Transverse colon (tissue), 4 donors: ENCODE measurements at regions not wholly inside any gene's neighbourhood (a gene's known extent, or its start where the extent isn't known, plus 50 kb on each side); places are given as distances from the start of the nearest gene placed in this dataset.
A peak's percentile ranks its signal among the peaks of the same experiment; 100 is the strongest.

ENCODE experiments used
- DNase-seq: peaks from one replicate; pipeline ENCODE4 v3.0.0-alpha.2; 2019
- H3K27ac ChIP-seq, 4 donors: fragments of 200-600 bp; sonication (generic); 2 replicates each; pipeline ENCODE4 v1.5.1; 2016 to 2018; ENCODE audit warnings: inconsistent platforms in 4 of 4
- H3K27me3 ChIP-seq: fragments of 200-600 bp; sonication (generic); 2 replicates; pipeline ENCODE4 v1.5.1; 2017; ENCODE audit warnings: inconsistent platforms
- H3K36me3 ChIP-seq, 4 donors: fragments of 200-600 bp; sonication (generic); 2 replicates each; pipeline ENCODE4 v1.5.1; 2017 to 2019; ENCODE audit warnings: inconsistent platforms in 4 of 4
- H3K4me1 ChIP-seq, 4 donors: fragments of 200-600 bp; sonication (generic); 2 replicates each; pipeline ENCODE4 v1.5.1; 2017 to 2020; ENCODE audit warnings: inconsistent platforms in 4 of 4
- H3K4me3 ChIP-seq, 4 donors: fragments of 200-600 bp; sonication (generic); 1 replicate in 1 of 4; 2 replicates in 3 of 4; pipeline versions ENCODE4 v1.5.1 to v1.6.1; 2017 to 2019; ENCODE audit warnings: inconsistent platforms in 4 of 4
- H3K9me3 ChIP-seq, 2 donors: fragments of 200-600 bp; sonication (generic); 2 replicates each; pipeline ENCODE4 v1.5.1; 2017 to 2019; ENCODE audit warnings: inconsistent platforms in 2 of 2
- EP300 ChIP-seq: sonication (generic); formaldehyde crosslinking; IDR thresholded peaks from one replicate; pipeline ENCODE4 v1.6.1; 2017; ENCODE audit warnings: antibody characterized with exemption, low read depth
- POLR2A ChIP-seq: fragments of 450-650 bp; IDR thresholded peaks from one replicate; pipeline ENCODE4 v1.6.1; 2016; ENCODE audit warnings: antibody characterized with exemption, mild to moderate bottlenecking, moderate library complexity
- POLR2AphosphoS5 ChIP-seq, 3 donors: sonication (generic); formaldehyde crosslinking; IDR thresholded peaks; one replicate each; pipeline ENCODE4 v1.6.1; 2016; ENCODE audit warnings: antibody characterized with exemption in 3 of 3
- WGBS, 2 donors: methylation state at CpG; one replicate each; pipeline ENCODE4 v1.1.5; 2018; ENCODE audit warnings: low coverage in 1 of 2; 5-methylcytosine and 5-hydroxymethylcytosine counted together
- in situ Hi-C, 4 donors: fragments of 200-750 bp; cut with MboI; loops; one replicate each; pipeline versions ENCODE4 v1.15.0 to v1.15.1; 2017; ENCODE audit warnings: low sequenced_read_pairs in 3 of 4, low pct_ligation_motif_present in 1 of 4, low pct_unique_long_range_greater_than_20kb in 1 of 4
- intact Hi-C: fragments of 100-400 bp; cut with DNase I; formaldehyde crosslinking; loops from one replicate; pipeline ENCODE4 v1.15.1; 2023; ENCODE audit warnings: low total_unique reads
- TF ChIP-seq, protein P1 (sequence below), 5 experiments: fragments of 200-600 bp in 3 of 5; fragments of 450-650 bp in 2 of 5; sonication (generic) in 3 of 5; IDR thresholded peaks; 1 replicate in 2 of 5; 2 replicates in 3 of 5; pipeline ENCODE4 v1.5.1; 2016 to 2017; ENCODE audit warnings: antibody characterized with exemption in 5 of 5, inconsistent platforms in 3 of 5, mild to moderate bottlenecking in 2 of 5, moderate library complexity in 1 of 5

DNA sequence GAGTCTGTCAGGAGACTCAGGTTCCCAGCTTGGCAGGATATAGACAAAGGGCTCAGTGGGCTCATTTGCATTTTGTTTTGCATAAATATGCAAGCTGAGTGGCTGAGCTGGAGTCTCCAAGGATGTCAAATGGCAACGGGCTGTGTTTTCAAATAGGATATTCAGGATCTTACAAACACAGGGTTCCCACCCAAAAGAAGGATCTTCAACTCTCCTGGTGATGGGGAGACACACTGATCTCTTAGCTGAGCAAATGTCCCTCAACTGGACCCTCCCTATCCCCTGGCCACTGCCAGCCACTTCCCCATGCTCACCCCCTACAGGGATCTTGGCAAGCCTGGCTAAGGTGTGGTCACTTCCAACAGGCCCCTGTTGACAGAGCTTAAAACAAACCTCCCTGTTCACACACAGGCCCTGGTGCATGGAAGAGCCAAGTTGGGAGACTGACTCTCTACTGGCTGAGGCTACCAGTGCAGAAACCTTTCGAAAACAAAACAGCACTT is 61.6 kb downstream of the SOX9 start:
- intact Hi-C loops = no loop called here
- peaks cover 0 to 4% (median under 1%) of the 10 kb centered on the region in 4 donors for H3K4me1 ChIP-seq
- in situ Hi-C loops = no loop called here
- H3K36me3 ChIP-seq = no peaks in the 10 kb centered on the region
- peak; percentile 20 for DNase-seq
- 48 to 50% methylated on average over 1 to 2 of the region's 2 CpGs for WGBS, 2 donors
- H3K27me3 ChIP-seq = no peaks in the 10 kb centered on the region
- TF ChIP-seq POLR2A = no peak
- TF ChIP-seq EP300 = no peak
- TF ChIP-seq, protein P1, sequence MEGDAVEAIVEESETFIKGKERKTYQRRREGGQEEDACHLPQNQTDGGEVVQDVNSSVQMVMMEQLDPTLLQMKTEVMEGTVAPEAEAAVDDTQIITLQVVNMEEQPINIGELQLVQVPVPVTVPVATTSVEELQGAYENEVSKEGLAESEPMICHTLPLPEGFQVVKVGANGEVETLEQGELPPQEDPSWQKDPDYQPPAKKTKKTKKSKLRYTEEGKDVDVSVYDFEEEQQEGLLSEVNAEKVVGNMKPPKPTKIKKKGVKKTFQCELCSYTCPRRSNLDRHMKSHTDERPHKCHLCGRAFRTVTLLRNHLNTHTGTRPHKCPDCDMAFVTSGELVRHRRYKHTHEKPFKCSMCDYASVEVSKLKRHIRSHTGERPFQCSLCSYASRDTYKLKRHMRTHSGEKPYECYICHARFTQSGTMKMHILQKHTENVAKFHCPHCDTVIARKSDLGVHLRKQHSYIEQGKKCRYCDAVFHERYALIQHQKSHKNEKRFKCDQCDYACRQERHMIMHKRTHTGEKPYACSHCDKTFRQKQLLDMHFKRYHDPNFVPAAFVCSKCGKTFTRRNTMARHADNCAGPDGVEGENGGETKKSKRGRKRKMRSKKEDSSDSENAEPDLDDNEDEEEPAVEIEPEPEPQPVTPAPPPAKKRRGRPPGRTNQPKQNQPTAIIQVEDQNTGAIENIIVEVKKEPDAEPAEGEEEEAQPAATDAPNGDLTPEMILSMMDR (IDR thresholded peaks at IDR 0.05) = no peak
- no peak for TF ChIP-seq POLR2AphosphoS5 (IDR thresholded peaks at IDR 0.05)
- H3K4me3 ChIP-seq = no peak overlapping the region
- no peak overlapping the region for H3K27ac ChIP-seq
- no peaks in the 10 kb centered on the region for H3K9me3 ChIP-seq

DNA sequence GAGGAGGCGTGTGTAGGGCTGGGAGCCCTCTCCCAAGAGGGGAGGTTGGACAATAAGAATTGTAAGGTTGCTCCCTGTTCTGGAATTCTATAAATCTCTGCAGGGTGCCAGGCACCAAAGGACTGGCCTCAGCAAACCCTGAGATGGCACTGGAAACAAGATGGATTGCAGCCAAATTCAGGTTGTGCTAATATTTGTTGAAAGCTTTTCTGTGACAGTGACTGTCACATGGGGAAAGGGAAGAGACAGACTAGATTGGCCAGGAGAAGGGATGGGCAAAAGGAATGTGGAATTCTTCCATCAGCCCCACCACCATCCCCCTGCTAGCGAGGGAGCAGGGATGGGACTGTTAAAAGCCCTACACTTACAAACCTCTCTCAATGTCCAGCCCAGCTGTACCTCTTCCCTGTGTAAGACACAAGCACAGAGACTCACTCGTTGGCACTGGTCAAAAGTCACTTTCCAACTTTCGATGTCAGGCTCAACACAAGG is 62.4 kb downstream of the SOX9 start:
- no peaks in the 10 kb centered on the region for H3K9me3 ChIP-seq
- 74% methylated on average over 4 of the region's 4 CpGs; no CpG with 5 or more reads in 1 of the 2 donors for WGBS, 2 donors
- no peaks in the 10 kb centered on the region for H3K36me3 ChIP-seq
- H3K4me1 ChIP-seq = peaks cover 0 to 6% (median 0%) of the 10 kb centered on the region in 4 donors
- intact Hi-C loops (no loop called here), in situ Hi-C loops (no loop called here)
- no peak overlapping the region for H3K4me3 ChIP-seq
- TF ChIP-seq POLR2A (no peak), EP300 (no peak), POLR2AphosphoS5 (IDR thresholded peaks at IDR 0.05) (no peak)
- TF ChIP-seq, protein P1 (IDR thresholded peaks at IDR 0.05) = no peak
- H3K27me3 ChIP-seq = no peaks in the 10 kb centered on the region
- no peak for DNase-seq
- H3K27ac ChIP-seq = no peak overlapping the region

DNA sequence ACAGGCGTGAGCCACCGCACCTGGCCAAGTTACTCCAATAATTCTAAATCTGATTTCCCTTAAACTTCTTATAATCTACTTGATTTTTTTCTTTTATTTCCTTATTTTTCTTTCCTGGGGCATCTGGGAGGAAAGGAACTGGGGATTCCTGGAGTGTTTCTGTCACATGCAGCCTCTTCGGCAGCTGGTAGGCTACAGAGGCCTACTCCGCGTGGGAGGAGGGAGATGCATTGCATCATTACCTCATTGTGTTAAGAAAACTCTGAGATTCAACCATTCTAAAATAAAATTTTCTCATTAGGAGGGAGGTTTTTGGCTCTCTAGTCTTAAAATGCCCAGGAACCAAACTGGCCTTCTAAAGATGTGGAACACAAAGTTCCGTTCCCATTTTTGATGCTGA is 64.0 kb downstream of the SOX9 start:
- in situ Hi-C loops = no loop called here
- Histone ChIP-seq H3K4me3 (no peak overlapping the region), H3K4me1 (peaks cover 0 to 6% (median 0%) of the 10 kb centered on the region in 4 donors), H3K27ac (no peak overlapping the region), H3K27me3 (no peaks in the 10 kb centered on the region), H3K36me3 (no peaks in the 10 kb centered on the region), H3K9me3 (no peaks in the 10 kb centered on the region)
- WGBS, 2 donors = 94 to 100% methylated on average over 3 to 6 of the region's 6 CpGs
- TF ChIP-seq EP300 (no peak), POLR2AphosphoS5 (IDR thresholded peaks at IDR 0.05) (no peak), POLR2A (no peak)
- TF ChIP-seq, protein P1 (IDR thresholded peaks at IDR 0.05) = no peak
- intact Hi-C loops = no loop called here
- DNase-seq = no peak

DNA sequence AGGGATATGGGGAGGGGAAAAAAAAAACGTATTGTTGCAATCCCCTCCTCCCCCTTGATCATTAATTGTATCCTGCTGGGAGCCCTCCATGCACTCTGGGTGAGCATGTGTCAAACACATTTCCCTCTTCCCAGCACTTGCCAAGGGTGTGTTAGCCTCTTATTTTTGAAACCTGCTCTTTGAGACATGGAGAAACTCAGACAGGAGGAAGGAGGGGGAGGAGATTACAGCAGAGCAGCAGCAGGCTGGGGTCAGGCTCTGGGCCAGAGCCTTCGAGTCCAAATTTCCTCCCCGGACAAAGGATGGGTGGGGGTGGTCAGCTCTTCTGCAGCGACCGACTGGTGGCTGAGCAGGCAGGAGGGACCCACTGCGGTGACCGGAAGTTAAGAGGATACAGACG is 64.7 kb downstream of the SOX9 start:
- in situ Hi-C loops (no loop called here), intact Hi-C loops (no loop called here)
- Histone ChIP-seq H3K27ac (no peak overlapping the region), H3K9me3 (no peaks in the 10 kb centered on the region), H3K27me3 (no peaks in the 10 kb centered on the region), H3K36me3 (no peaks in the 10 kb centered on the region), H3K4me3 (no peak overlapping the region), H3K4me1 (peaks cover 0 to 6% (median 0%) of the 10 kb centered on the region in 4 donors)
- 20 to 63% methylated on average over 3 to 8 of the region's 8 CpGs for WGBS, 2 donors
- TF ChIP-seq, protein P1 (IDR thresholded peaks at IDR 0.05) = no peak
- TF ChIP-seq POLR2AphosphoS5 (IDR thresholded peaks at IDR 0.05) (no peak), EP300 (no peak)
- DNase-seq = no peak
